ENCODE measurements at regions not wholly inside any gene's neighbourhood (a gene's known extent, or its start where the extent isn't known, plus 50 kb on each side); places are given as distances from the start of the nearest gene placed in this dataset.

- no peak for DNase-seq (ENCODE audit: insufficient read length, low spot score)
- FAIRE-seq = no peak
Observed at GRCh38 chr12:25818596-25819390, 139.7 kb upstream of the RASSF8 start.

- FAIRE-seq (no peak), DNase-seq (ENCODE audit: insufficient read length, low spot score) (no peak)
Observed at GRCh38 chr12:25819691-25820090, 138.8 kb upstream of the RASSF8 start.

DNA sequence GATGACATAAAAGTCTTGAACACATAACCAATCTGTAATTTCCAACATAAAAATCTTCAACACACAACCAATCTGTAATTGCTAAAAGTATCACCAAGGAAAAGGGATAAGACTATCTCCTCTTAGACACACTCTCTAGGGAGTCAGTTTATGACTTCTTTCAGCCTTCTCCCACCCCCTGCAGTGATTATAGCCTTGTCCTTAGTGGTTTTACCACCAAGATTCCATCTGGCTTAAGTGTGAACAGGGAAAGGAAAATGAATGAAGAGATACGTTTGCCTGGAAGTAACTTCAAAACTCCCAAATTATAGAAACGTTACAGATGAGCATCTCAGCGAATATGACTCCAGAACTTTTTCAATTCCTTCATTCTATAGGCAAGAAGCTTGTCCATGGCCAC lies 136.2 kb upstream of the RASSF8 start:
- no peak for FAIRE-seq

GRCh38 chr12:25824734-25825133 lies 133.7 kb upstream of the RASSF8 start:
- DNase-seq (ENCODE audit: insufficient read length, low spot score) (no peak), FAIRE-seq (no peak)

More for the DNA sequence above, 136.2 kb upstream of the RASSF8 start:
- no peak for DNase-seq (ENCODE audit: insufficient read length, low spot score)

- DNase-seq (ENCODE audit: insufficient read length, low spot score) (no peak), FAIRE-seq (no peak)
Observed at GRCh38 chr12:25825446-25825845, 133.0 kb upstream of the RASSF8 start.

DNA sequence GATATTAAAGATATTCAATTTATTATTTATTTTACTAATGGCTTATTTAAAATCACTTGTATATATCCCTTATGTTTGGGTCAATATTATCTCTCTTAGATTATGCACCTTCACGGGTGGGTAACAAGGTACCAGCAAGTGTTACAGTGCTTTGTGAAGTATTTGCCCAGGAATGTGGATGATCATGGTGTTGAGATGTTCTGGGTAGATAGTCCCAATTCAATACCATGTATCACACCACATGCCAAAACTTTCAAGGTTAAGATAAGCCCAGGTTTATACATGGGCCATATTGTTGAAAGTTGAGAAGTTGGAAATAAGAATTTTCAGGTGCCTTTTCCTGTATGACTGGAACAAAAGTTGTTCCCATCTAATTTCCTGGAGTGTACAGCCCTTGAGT lies 131.3 kb upstream of the RASSF8 start:
- no peak for FAIRE-seq
- DNase-seq (ENCODE audit: insufficient read length, low spot score) = no peak

DNA sequence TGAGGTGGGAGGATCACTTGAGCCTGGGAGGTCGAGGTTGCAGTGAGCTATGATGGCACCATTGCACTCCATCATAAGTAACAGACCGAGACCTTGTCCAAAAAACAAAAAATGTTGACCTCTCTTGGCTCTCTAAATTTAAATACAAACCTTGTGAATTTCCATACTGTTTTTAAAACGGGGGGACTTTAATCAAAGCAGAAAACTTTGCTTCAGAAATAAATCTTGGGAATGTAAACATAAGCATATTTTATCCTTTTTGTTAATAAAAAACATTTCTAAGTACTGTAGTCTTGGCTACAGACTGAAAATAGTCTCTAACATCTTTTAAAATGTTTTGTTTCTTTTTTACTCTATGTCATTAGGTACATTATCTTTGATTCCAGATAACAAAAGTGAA lies 130.7 kb upstream of the RASSF8 start:
- FAIRE-seq (no peak), DNase-seq (ENCODE audit: insufficient read length, low spot score) (no peak)

GRCh38 chr12:25828188-25828587 lies 130.3 kb upstream of the RASSF8 start:
- no peak for DNase-seq (ENCODE audit: insufficient read length, low spot score)
- no peak for FAIRE-seq

- FAIRE-seq (no peak), DNase-seq (ENCODE audit: insufficient read length, low spot score) (no peak)
Observed at GRCh38 chr12:25829192-25829591, 129.3 kb upstream of the RASSF8 start.

GRCh38 chr12:25830456-25830855 lies 128.0 kb upstream of the RASSF8 start:
- FAIRE-seq (no peak), DNase-seq (ENCODE audit: insufficient read length, low spot score) (no peak)

- FAIRE-seq (no peak), DNase-seq (ENCODE audit: insufficient read length, low spot score) (no peak)
Observed at GRCh38 chr12:25833657-25834056, 124.8 kb upstream of the RASSF8 start.

GRCh38 chr12:25835385-25835784 lies 123.1 kb upstream of the RASSF8 start:
- FAIRE-seq = no peak
- DNase-seq (ENCODE audit: insufficient read length, low spot score) = no peak

GRCh38 chr12:25838007-25838406 lies 120.5 kb upstream of the RASSF8 start:
- FAIRE-seq (no peak), DNase-seq (ENCODE audit: insufficient read length, low spot score) (no peak)

- FAIRE-seq = no peak
- no peak for DNase-seq (ENCODE audit: insufficient read length, low spot score)
Observed at GRCh38 chr12:25839470-25839869, 119.0 kb upstream of the RASSF8 start.

DNA sequence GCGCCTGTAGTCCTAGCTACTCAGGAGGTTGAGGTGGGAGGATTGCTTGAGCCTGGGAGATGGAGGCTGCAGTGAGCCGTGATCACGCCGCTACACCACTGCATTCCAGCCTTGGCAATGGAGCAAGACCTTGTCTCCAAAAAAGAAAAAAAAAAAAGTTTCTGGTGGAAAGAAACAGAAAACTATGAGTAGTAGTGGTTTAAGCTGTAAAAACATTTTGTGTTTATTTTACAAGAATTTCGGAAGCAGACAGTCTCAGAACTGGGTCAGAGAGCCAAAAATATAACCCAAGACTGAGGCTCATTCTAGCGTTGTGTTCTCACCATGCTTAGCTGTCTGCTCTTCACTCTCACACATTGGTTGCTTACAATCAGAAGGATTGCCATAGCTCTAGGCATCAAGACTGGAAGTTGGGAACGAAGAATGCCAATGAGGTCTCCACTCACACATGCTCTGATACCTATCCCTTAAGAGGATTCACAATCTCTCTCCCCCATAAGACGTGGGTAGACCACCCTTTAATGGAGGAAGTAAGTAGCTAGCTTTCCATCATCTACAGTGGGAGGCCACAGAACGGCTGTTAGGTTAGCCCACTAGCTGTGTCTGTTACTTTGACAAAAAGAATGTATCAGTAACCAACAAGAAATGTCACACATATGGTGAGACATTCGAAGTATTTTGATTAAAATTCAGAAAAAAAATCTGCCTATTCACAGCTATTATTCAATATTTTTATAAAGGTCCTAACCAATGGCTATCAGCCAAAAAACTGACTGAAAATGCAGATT lies 117.6 kb upstream of the RASSF8 start:
- DNase-seq (ENCODE audit: insufficient read length, low spot score) (no peak), FAIRE-seq (no peak)

DNA sequence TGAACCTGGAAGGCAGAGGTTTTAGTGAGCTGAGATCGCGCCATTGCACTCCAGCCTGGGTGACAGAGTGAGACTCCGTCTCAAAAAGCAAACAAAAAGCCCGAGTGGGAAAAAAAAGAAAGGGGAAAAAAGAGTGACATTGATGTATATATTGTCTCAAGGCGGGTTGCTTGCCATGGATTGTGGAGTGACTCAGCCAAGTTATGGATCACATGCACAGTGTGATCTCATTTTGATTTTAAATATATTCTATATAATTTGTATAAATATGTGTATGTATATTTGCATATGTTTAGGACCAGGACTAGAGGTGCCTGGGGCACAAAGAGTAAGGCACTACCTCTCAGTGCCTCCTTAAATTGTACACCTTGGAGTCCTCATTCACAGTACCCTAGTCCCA lies 116.2 kb upstream of the RASSF8 start:
- DNase-seq (ENCODE audit: insufficient read length, low spot score) = no peak
- FAIRE-seq = no peak

- FAIRE-seq (no peak), DNase-seq (ENCODE audit: insufficient read length, low spot score) (no peak)
Observed at GRCh38 chr12:25843976-25844375, 114.5 kb upstream of the RASSF8 start.

- DNase-seq (ENCODE audit: insufficient read length, low spot score) (no peak), FAIRE-seq (no peak)
Observed at GRCh38 chr12:25845415-25845814, 113.1 kb upstream of the RASSF8 start.

DNA sequence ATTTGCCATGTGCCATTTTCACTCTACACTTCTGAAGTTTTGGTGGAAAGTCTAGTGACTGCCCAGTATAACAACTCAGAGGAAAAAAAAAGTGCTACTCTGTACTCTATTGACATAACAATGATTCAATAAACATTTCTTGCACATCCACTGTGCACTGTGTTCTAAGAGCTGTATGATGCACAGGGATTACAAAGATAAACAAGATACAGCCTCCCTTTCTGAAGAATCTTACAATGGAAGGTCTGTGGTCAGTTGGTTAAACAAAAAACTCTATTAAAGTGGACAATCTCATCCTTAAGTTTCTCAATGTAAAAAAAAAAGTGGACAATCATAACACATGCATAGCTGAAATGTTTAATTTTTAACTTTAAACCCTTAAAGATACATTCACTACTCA lies 105.7 kb upstream of the RASSF8 start:
- FAIRE-seq = no peak
- DNase-seq (ENCODE audit: insufficient read length, low spot score) = no peak

GRCh38 chr12:25853316-25854095 lies 105.0 kb upstream of the RASSF8 start:
- DNase-seq (ENCODE audit: insufficient read length, low spot score) (no peak), FAIRE-seq (no peak)

- DNase-seq (ENCODE audit: insufficient read length, low spot score) (no peak), FAIRE-seq (no peak)
Observed at GRCh38 chr12:25854991-25855390, 103.5 kb upstream of the RASSF8 start.
